GM12864 (cell line): ENCODE measurements at regions not wholly inside any gene's neighbourhood (a gene's known extent, or its start where the extent isn't known, plus 50 kb on each side); places are given as distances from the start of the nearest gene placed in this dataset.

Experiments used
- DNase-seq: peaks from one replicate; pipeline ENCODE4 v3.0.0-alpha.2; 2011; ENCODE audit warnings: low read depth
- H3K4me3 ChIP-seq: 2 replicates; pipeline ENCODE4 v1.5.1; 2011; ENCODE audit warnings: mild to moderate bottlenecking, low read depth, low read length, control low read depth
- CTCF ChIP-seq: IDR thresholded peaks from 2 replicates; pipeline ENCODE4 v1.5.1; 2011; ENCODE audit warnings: low read depth, mild to moderate bottlenecking, moderate library complexity, low read length, control low read depth, inconsistent platforms; ENCODE audit errors: missing control alignments

GRCh38 chr17:56034197-56034635, 119.1 kb upstream of the ANKFN1 start:
- no peak overlapping the region for H3K4me3 ChIP-seq
- no peak for DNase-seq
- TF ChIP-seq CTCF = no peak

GRCh38 chr17:56038131-56038530, 115.1 kb upstream of the ANKFN1 start:
- DNase-seq = no peak
- no peak overlapping the region for H3K4me3 ChIP-seq
- TF ChIP-seq CTCF = no peak

GRCh38 chr17:56045872-56046271, 107.4 kb upstream of the ANKFN1 start:
- no peak overlapping the region for H3K4me3 ChIP-seq
- TF ChIP-seq CTCF = no peak
- no peak for DNase-seq

GRCh38 chr17:56047331-56047730, 105.9 kb upstream of the ANKFN1 start:
- H3K4me3 ChIP-seq = no peak overlapping the region
- TF ChIP-seq CTCF = no peak

GRCh38 chr17:56057869-56058268, 95.4 kb upstream of the ANKFN1 start:
- TF ChIP-seq CTCF = no peak
- no peak overlapping the region for H3K4me3 ChIP-seq
- no peak for DNase-seq

More at GRCh38 chr17:56047331-56047730, 105.9 kb upstream of the ANKFN1 start:
- no peak for DNase-seq

- no peak overlapping the region for H3K4me3 ChIP-seq
- no peak for DNase-seq
- no peak for TF ChIP-seq CTCF
These were observed 88.8 kb upstream of the ANKFN1 start for GRCh38 chr17:56064506-56064905.

DNA sequence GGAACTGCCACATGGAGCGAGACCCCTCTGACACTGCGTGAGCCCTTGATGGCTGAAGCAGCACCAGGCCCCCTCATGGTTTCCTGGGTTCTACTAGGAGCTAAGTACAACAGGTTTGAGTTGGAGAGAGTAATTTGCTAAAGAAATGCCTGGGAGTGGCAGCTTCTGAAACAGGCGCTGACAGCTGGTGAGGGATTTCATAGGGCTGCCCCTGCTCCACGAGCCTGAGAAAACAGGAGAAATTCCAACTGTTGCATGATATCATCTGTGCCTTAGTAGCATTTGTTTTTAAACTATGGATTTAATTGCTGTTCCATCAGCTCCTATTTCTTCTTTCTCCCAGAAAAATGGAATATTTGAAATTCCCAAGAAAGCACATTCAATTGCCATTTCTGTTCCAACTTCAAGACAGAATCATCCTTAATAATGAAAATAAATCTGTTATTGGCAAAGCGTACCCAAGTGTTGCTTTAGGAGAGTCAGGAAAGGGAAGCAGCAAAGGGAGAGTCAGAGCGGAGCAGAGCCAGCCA, 78.8 kb upstream of the ANKFN1 start:
- no peak overlapping the region for H3K4me3 ChIP-seq
- no peak for DNase-seq
- TF ChIP-seq CTCF = no peak
